ENCODE measurements at regions not wholly inside any gene's neighbourhood (a gene's known extent, or its start where the extent isn't known, plus 50 kb on each side); places are given as distances from the start of the nearest gene placed in this dataset.

DNA sequence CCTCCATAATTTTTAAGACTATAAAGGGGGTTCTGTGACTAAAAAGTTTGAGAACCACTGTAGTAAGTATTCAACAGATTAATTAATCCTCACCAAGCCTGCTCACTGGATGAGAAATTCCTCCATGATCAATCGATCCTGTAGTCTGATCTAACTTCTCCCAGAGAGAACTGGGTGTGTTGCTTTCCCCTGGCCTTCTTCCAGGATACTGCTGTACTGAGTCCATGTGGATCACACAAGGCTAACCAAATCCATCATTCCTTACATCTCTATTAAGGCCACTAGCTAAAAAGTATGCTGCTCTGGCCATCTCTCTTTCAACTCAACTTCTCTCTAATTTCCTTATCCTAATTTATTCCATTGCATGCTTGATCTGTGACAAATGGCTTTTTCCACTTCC lies 280.2 kb upstream of the PCSK5 start:
- Histone ChIP-seq H3K9ac (ENCODE audit: low read depth in 1 of 3, low read length in 3 of 3) (no peak overlapping the region), H3K9me3 (ENCODE audit: control insufficient read depth in 3 of 3, low read length in 3 of 3) (no peaks in the 10 kb centered on the region), H3K36me3 (ENCODE audit: control insufficient read depth in 3 of 3, insufficient read depth in 3 of 3, low read length in 3 of 3) (no peaks in the 10 kb centered on the region), H3K4me3 (ENCODE audit: low read length in 3 of 3) (no peak overlapping the region), H3K27me3 (ENCODE audit: control insufficient read depth in 3 of 3, insufficient read depth in 3 of 3, low read length in 3 of 3) (no peaks in the 10 kb centered on the region), H3K4me1 (ENCODE audit: control insufficient read depth in 3 of 3, insufficient read depth in 3 of 3, low read length in 3 of 3) (no peaks in the 10 kb centered on the region), H3K27ac (ENCODE audit: low read depth, low read length) (no peak overlapping the region)

DNA sequence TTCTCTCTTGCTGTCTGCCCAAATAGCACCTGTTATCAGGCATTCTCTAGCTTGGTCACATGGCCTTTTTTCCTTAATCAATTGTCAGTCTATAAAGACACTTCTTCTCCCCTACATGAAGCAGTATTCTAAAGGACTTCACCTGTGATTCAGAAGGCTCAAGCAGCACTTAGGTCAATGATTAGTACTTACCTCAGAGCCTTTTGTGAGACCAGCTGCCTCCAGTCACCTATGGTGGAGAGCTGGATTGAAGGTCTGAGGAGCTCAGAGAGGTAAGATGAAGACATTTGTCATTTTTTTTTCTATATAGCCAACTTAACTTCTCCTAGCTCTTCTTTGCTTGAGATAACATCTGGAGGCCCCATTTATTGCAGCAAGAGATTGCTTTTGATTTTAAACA lies 278.3 kb upstream of the PCSK5 start:
- Histone ChIP-seq H3K27ac (ENCODE audit: low read depth, low read length) (no peak overlapping the region), H3K27me3 (ENCODE audit: control insufficient read depth in 3 of 3, insufficient read depth in 3 of 3, low read length in 3 of 3) (no peaks in the 10 kb centered on the region), H3K4me1 (ENCODE audit: control insufficient read depth in 3 of 3, insufficient read depth in 3 of 3, low read length in 3 of 3) (no peaks in the 10 kb centered on the region), H3K36me3 (ENCODE audit: control insufficient read depth in 3 of 3, insufficient read depth in 3 of 3, low read length in 3 of 3) (no peaks in the 10 kb centered on the region), H3K9ac (ENCODE audit: low read depth in 1 of 3, low read length in 3 of 3) (no peak overlapping the region), H3K9me3 (ENCODE audit: control insufficient read depth in 3 of 3, low read length in 3 of 3) (no peaks in the 10 kb centered on the region), H3K4me3 (ENCODE audit: low read length in 3 of 3) (no peak overlapping the region)

GRCh38 chr9:75612754-75613153 lies 277.7 kb upstream of the PCSK5 start:
- Histone ChIP-seq H3K27me3 (ENCODE audit: control insufficient read depth in 3 of 3, insufficient read depth in 3 of 3, low read length in 3 of 3) (no peaks in the 10 kb centered on the region), H3K9me3 (ENCODE audit: control insufficient read depth in 3 of 3, low read length in 3 of 3) (no peaks in the 10 kb centered on the region), H3K4me3 (ENCODE audit: low read length in 3 of 3) (no peak overlapping the region), H3K27ac (ENCODE audit: low read depth, low read length) (no peak overlapping the region), H3K9ac (ENCODE audit: low read depth in 1 of 3, low read length in 3 of 3) (no peak overlapping the region), H3K4me1 (ENCODE audit: control insufficient read depth in 3 of 3, insufficient read depth in 3 of 3, low read length in 3 of 3) (no peaks in the 10 kb centered on the region), H3K36me3 (ENCODE audit: control insufficient read depth in 3 of 3, insufficient read depth in 3 of 3, low read length in 3 of 3) (no peaks in the 10 kb centered on the region)

DNA sequence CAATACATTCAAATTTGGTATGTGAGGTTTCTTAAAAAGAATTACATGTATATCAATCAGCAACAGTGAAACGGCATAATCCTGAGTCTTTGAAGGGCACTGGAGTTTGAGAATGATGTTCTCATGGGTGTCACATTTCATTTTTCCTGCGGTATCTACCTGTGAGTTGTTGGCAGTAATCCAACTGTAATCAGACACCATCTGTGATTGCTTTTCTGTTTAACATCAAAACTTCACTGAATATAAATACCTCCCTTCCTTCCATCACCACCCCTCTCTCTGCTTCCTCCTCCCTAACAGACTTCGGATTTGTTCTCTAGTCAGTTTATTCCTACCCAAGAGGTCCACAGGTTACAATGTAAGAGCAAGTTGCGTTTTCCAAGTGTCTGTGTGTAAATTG lies 275.2 kb upstream of the PCSK5 start:
- Histone ChIP-seq H3K36me3 (ENCODE audit: control insufficient read depth in 3 of 3, insufficient read depth in 3 of 3, low read length in 3 of 3) (no peaks in the 10 kb centered on the region), H3K27me3 (ENCODE audit: control insufficient read depth in 3 of 3, insufficient read depth in 3 of 3, low read length in 3 of 3) (no peaks in the 10 kb centered on the region), H3K4me3 (ENCODE audit: low read length in 3 of 3) (no peak overlapping the region), H3K9ac (ENCODE audit: low read depth in 1 of 3, low read length in 3 of 3) (no peak overlapping the region), H3K9me3 (ENCODE audit: control insufficient read depth in 3 of 3, low read length in 3 of 3) (no peaks in the 10 kb centered on the region), H3K4me1 (ENCODE audit: control insufficient read depth in 3 of 3, insufficient read depth in 3 of 3, low read length in 3 of 3) (no peaks in the 10 kb centered on the region), H3K27ac (ENCODE audit: low read depth, low read length) (no peak overlapping the region)

DNA sequence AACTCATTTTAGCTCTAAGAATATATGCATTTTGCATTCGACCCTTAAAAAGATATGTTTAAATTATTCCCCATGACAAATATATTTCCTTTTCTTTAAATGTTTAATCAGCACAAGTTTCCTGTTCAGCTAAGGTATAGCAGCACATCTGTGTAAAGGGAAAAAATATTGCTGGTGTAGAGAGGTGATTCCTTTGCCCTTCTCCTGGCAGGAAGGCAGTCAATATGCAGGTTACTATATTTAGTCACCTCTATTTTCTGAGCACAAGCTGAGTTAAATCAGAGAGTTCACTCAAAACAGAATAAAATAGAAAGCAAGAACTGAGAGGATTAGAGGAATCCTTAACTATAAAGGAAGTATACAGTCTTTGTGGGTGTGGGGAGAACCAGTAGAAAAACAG lies 274.4 kb upstream of the PCSK5 start:
- Histone ChIP-seq H3K9ac (ENCODE audit: low read depth in 1 of 3, low read length in 3 of 3) (no peak overlapping the region), H3K4me3 (ENCODE audit: low read length in 3 of 3) (no peak overlapping the region), H3K9me3 (ENCODE audit: control insufficient read depth in 3 of 3, low read length in 3 of 3) (no peaks in the 10 kb centered on the region), H3K27ac (ENCODE audit: low read depth, low read length) (no peak overlapping the region), H3K27me3 (ENCODE audit: control insufficient read depth in 3 of 3, insufficient read depth in 3 of 3, low read length in 3 of 3) (no peaks in the 10 kb centered on the region), H3K4me1 (ENCODE audit: control insufficient read depth in 3 of 3, insufficient read depth in 3 of 3, low read length in 3 of 3) (no peaks in the 10 kb centered on the region), H3K36me3 (ENCODE audit: control insufficient read depth in 3 of 3, insufficient read depth in 3 of 3, low read length in 3 of 3) (no peaks in the 10 kb centered on the region)

DNA sequence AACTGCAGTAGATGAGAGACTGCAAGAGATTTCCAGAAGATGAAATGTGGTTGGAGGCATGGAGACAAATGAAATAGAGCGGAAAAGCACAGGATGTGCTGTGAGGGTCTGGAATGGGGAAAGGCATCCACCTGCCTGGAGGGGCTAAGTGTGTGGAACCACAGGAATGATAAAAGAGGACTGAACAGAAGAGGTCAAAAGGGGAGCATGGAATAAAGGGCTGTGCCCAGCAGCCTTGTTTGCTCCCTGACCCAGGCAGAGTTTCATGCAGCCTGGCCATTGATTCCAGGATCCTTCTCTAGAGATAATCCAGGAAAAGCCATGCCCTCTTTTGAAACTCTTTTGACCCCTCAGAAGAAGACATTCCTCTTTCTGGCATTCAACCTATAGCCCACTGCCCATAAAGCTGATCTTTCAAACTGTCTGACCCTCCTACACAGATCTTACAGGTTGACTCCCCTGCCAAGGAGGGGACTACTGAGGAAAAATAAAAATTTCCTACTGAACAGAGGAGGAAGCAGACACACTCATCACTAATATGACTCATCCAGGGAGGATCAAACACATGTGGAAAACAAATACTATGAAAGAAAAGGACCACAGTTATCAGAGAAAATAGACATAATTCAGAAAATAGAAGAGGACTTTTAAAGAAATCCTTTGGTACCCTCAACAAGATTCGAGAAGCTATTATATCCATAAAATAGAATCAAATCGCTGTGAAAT lies 273.5 kb upstream of the PCSK5 start:
- no peak overlapping the region for H3K27ac ChIP-seq (ENCODE audit: low read depth, low read length)
- no peak overlapping the region for H3K9ac ChIP-seq (ENCODE audit: low read depth in 1 of 3, low read length in 3 of 3)
- H3K9me3 ChIP-seq (ENCODE audit: control insufficient read depth in 3 of 3, low read length in 3 of 3) = no peaks in the 10 kb centered on the region
- no peaks in the 10 kb centered on the region for H3K4me1 ChIP-seq (ENCODE audit: control insufficient read depth in 3 of 3, insufficient read depth in 3 of 3, low read length in 3 of 3)
- no peaks in the 10 kb centered on the region for H3K36me3 ChIP-seq (ENCODE audit: control insufficient read depth in 3 of 3, insufficient read depth in 3 of 3, low read length in 3 of 3)
- H3K27me3 ChIP-seq (ENCODE audit: control insufficient read depth in 3 of 3, insufficient read depth in 3 of 3, low read length in 3 of 3) = no peaks in the 10 kb centered on the region
- H3K4me3 ChIP-seq (ENCODE audit: low read length in 3 of 3) = no peak overlapping the region

GRCh38 chr9:75623462-75623861 lies 267.0 kb upstream of the PCSK5 start:
- Histone ChIP-seq H3K27ac (ENCODE audit: low read depth, low read length) (no peak overlapping the region), H3K4me1 (ENCODE audit: control insufficient read depth in 3 of 3, insufficient read depth in 3 of 3, low read length in 3 of 3) (no peaks in the 10 kb centered on the region), H3K9ac (ENCODE audit: low read depth in 1 of 3, low read length in 3 of 3) (no peak overlapping the region), H3K27me3 (ENCODE audit: control insufficient read depth in 3 of 3, insufficient read depth in 3 of 3, low read length in 3 of 3) (no peaks in the 10 kb centered on the region), H3K36me3 (ENCODE audit: control insufficient read depth in 3 of 3, insufficient read depth in 3 of 3, low read length in 3 of 3) (no peaks in the 10 kb centered on the region), H3K4me3 (ENCODE audit: low read length in 3 of 3) (no peak overlapping the region), H3K9me3 (ENCODE audit: control insufficient read depth in 3 of 3, low read length in 3 of 3) (no peaks in the 10 kb centered on the region)

GRCh38 chr9:75624998-75625397 lies 265.5 kb upstream of the PCSK5 start:
- Histone ChIP-seq H3K4me3 (ENCODE audit: low read length in 3 of 3) (no peak overlapping the region), H3K9me3 (ENCODE audit: control insufficient read depth in 3 of 3, low read length in 3 of 3) (no peaks in the 10 kb centered on the region), H3K36me3 (ENCODE audit: control insufficient read depth in 3 of 3, insufficient read depth in 3 of 3, low read length in 3 of 3) (no peaks in the 10 kb centered on the region), H3K9ac (ENCODE audit: low read depth in 1 of 3, low read length in 3 of 3) (no peak overlapping the region), H3K27ac (ENCODE audit: low read depth, low read length) (no peak overlapping the region), H3K4me1 (ENCODE audit: control insufficient read depth in 3 of 3, insufficient read depth in 3 of 3, low read length in 3 of 3) (no peaks in the 10 kb centered on the region), H3K27me3 (ENCODE audit: control insufficient read depth in 3 of 3, insufficient read depth in 3 of 3, low read length in 3 of 3) (no peaks in the 10 kb centered on the region)

- Histone ChIP-seq H3K4me1 (ENCODE audit: control insufficient read depth in 3 of 3, insufficient read depth in 3 of 3, low read length in 3 of 3) (no peaks in the 10 kb centered on the region), H3K9me3 (ENCODE audit: control insufficient read depth in 3 of 3, low read length in 3 of 3) (no peaks in the 10 kb centered on the region), H3K4me3 (ENCODE audit: low read length in 3 of 3) (no peak overlapping the region), H3K27me3 (ENCODE audit: control insufficient read depth in 3 of 3, insufficient read depth in 3 of 3, low read length in 3 of 3) (no peaks in the 10 kb centered on the region), H3K9ac (ENCODE audit: low read depth in 1 of 3, low read length in 3 of 3) (no peak overlapping the region), H3K36me3 (ENCODE audit: control insufficient read depth in 3 of 3, insufficient read depth in 3 of 3, low read length in 3 of 3) (no peaks in the 10 kb centered on the region), H3K27ac (ENCODE audit: low read depth, low read length) (no peak overlapping the region)
Measured at GRCh38 chr9:75626860-75627259, 263.6 kb upstream of the PCSK5 start.

DNA sequence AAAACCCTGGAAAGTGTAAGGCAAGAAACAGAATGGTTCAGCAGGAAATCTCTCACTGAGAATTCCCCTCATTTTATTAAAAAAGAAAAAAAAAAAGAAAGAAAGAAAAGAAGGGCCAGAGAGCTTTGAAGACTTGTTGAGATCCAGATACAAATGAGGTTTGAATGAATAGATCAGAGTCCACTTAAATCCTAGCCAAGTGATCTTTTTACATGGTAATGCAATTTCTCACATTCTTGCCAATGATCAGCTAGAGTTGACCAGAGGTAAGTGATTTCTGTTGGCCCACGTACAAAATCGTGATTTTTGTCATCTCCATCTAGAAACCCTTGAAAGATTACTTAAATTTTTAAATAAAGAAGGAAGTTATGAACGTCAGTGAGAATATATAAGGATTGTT lies 261.5 kb upstream of the PCSK5 start:
- Histone ChIP-seq H3K9ac (ENCODE audit: low read depth in 1 of 3, low read length in 3 of 3) (no peak overlapping the region), H3K4me1 (ENCODE audit: control insufficient read depth in 3 of 3, insufficient read depth in 3 of 3, low read length in 3 of 3) (no peaks in the 10 kb centered on the region), H3K4me3 (ENCODE audit: low read length in 3 of 3) (no peak overlapping the region), H3K36me3 (ENCODE audit: control insufficient read depth in 3 of 3, insufficient read depth in 3 of 3, low read length in 3 of 3) (no peaks in the 10 kb centered on the region), H3K27me3 (ENCODE audit: control insufficient read depth in 3 of 3, insufficient read depth in 3 of 3, low read length in 3 of 3) (no peaks in the 10 kb centered on the region), H3K9me3 (ENCODE audit: control insufficient read depth in 3 of 3, low read length in 3 of 3) (no peaks in the 10 kb centered on the region), H3K27ac (ENCODE audit: low read depth, low read length) (no peak overlapping the region)

All from skeletal muscle tissue (tissue), 3 donors.